WERI-Rb-1 (cell line): ENCODE measurements at regions not wholly inside any gene's neighbourhood (a gene's known extent, or its start where the extent isn't known, plus 50 kb on each side); places are given as distances from the start of the nearest gene placed in this dataset.

Experiments
- DNase-seq: peaks from one replicate; pipeline ENCODE4 v3.0.0-alpha.2; 2020
- H3K27ac ChIP-seq: fragments of 250-450 bp; sonication (Bioruptor Pico); 2 replicates; pipeline ENCODE4 v1.5.1; 2020; ENCODE audit warnings: mild to moderate bottlenecking, moderate library complexity
- H3K27me3 ChIP-seq: fragments of 250-450 bp; sonication (Bioruptor Pico); 2 replicates; pipeline ENCODE4 v1.5.1; 2021; ENCODE audit warnings: mild to moderate bottlenecking, low read depth, moderate library complexity; ENCODE audit not compliant: insufficient read depth, severe bottlenecking
- H3K36me3 ChIP-seq: fragments of 250-450 bp; sonication (Bioruptor Pico); 2 replicates; pipeline ENCODE4 v1.5.1; 2020; ENCODE audit warnings: mild to moderate bottlenecking, moderate library complexity
- H3K4me3 ChIP-seq: 2 replicates; pipeline ENCODE4 v1.5.1; 2011; ENCODE audit warnings: low read depth, mild to moderate bottlenecking, control low read depth, low read length
- H3K9me3 ChIP-seq: fragments of 250-450 bp; sonication (Bioruptor Pico); 2 replicates; pipeline ENCODE4 v1.5.1; 2021; ENCODE audit warnings: mild to moderate bottlenecking, moderate library complexity; ENCODE audit not compliant: severe bottlenecking
- TF ChIP-seq, protein P1 (sequence below): IDR thresholded peaks from 2 replicates; pipeline ENCODE4 v1.5.1; 2011; ENCODE audit warnings: low read depth, mild to moderate bottlenecking, control low read depth, inconsistent platforms, low read length

DNA sequence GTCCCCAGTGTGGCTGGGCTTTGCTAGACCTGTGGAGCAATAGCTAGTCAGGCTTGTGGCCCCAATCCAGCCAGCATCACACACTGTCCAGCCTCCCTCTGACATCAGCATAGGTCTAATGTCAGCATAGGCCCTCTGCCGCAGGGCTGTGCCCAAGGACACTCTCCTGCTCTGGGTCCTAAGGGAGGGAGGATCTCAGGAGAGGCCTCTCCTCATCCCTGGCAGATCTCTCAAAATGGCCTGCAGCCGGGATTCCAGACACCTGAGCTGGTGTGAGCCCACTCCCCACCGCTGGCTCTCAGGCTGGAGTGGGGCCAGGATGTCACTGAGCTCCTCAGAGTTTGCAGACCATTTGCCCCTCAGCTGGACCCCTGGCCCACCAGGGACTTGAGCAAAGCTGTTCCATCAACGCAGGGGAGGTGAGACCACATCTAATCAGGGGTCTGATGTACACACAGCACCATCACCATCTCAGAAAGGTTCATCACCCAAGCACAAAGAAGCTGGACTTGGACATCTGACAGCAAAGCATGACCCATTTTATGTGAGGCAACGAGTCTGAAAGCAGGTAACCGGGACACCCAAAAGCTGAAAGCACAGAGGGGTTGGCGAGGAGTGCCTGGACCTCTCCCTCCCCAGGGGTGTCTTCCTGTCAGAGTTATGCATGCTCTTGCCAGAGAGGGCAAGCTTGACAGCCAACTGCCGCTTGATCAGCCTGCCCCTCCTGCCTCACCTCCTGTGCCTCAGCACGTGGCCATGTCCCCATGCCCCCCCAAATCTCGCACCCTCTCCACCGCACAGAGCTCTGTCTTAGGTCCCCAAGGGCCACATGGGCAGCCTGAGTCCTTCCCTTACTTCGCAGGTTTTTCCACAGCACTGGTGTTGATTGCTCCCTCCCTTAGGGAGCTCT lies 69.7 kb upstream of the SEPTIN5 start:
- no peak for DNase-seq
- H3K36me3 ChIP-seq = no peaks in the 10 kb centered on the region
- no peak overlapping the region for H3K4me3 ChIP-seq
- TF ChIP-seq, protein P1, sequence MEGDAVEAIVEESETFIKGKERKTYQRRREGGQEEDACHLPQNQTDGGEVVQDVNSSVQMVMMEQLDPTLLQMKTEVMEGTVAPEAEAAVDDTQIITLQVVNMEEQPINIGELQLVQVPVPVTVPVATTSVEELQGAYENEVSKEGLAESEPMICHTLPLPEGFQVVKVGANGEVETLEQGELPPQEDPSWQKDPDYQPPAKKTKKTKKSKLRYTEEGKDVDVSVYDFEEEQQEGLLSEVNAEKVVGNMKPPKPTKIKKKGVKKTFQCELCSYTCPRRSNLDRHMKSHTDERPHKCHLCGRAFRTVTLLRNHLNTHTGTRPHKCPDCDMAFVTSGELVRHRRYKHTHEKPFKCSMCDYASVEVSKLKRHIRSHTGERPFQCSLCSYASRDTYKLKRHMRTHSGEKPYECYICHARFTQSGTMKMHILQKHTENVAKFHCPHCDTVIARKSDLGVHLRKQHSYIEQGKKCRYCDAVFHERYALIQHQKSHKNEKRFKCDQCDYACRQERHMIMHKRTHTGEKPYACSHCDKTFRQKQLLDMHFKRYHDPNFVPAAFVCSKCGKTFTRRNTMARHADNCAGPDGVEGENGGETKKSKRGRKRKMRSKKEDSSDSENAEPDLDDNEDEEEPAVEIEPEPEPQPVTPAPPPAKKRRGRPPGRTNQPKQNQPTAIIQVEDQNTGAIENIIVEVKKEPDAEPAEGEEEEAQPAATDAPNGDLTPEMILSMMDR = no peak
- no peak overlapping the region for H3K27ac ChIP-seq
- peaks cover 13% of the 10 kb centered on the region for H3K27me3 ChIP-seq
- peaks cover 23% of the 10 kb centered on the region for H3K9me3 ChIP-seq

DNA sequence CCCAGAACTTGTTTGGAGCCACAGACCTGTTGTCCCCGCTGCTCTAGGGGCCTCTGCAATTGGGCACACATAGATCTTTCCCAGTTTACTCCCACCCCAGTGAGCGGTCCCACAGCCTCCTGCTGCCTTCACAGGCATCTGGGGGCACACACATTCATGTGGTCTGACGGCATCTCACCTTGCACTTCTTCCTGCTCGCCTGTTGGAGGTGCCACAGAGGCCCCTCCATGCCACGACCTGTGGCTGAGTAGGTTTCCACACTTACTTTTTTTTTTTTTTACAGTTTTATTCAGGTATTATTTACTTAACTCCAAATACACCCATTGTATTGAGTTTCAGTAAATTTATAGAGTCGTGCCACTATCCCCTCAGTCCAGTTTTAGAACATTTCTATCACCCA lies 68.9 kb upstream of the SEPTIN5 start:
- TF ChIP-seq, protein P1 = peak; percentile 35
- H3K27me3 ChIP-seq = peaks cover 13% of the 10 kb centered on the region
- no peak overlapping the region for H3K4me3 ChIP-seq
- DNase-seq = no peak
- peaks cover 23% of the 10 kb centered on the region for H3K9me3 ChIP-seq
- H3K36me3 ChIP-seq = no peaks in the 10 kb centered on the region
- no peak overlapping the region for H3K27ac ChIP-seq

DNA sequence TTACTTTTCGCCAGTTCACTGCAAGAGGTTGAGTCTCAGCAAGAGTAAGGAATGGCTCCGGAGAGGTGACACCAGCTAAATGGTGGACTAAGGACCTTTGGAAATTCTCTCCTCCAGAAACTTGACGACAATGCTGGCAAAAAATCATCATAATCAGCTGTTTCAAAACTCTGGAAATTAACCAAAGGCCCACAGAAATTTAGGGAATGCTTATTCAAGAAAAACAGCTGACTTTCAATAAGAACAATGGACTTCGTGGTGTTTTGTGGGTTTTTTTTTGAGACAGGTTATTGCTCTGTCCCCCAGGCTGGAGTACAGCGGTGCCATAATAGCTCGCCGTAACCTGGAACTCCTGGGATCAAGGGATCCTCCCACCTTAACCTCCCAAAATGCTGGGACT lies 68.4 kb upstream of the SEPTIN5 start:
- H3K4me3 ChIP-seq = no peak overlapping the region
- H3K27ac ChIP-seq = no peak overlapping the region
- H3K9me3 ChIP-seq = peaks cover 23% of the 10 kb centered on the region
- TF ChIP-seq, protein P1 = no peak
- no peak for DNase-seq
- no peaks in the 10 kb centered on the region for H3K36me3 ChIP-seq
- H3K27me3 ChIP-seq = peaks cover 13% of the 10 kb centered on the region

DNA sequence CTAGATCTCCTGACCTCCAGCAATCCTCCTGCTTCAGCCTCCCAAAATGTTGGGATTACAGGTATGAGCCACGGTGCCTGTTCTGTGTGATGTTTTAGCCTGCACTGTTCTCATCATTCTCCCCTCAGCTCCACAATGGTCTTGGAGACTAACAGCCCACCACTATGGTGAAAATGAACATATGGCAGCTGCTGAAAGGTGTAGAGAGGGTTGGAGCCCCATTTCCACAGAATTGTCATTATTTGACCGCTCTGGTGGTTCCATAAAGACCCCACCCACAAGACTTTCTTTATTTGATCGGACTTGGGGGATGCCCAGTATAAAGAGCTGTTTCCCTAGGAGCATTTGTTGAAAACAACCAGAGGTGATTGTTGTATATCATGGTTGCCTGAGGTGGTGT lies 67.9 kb upstream of the SEPTIN5 start:
- Histone ChIP-seq H3K27me3 (peaks cover 13% of the 10 kb centered on the region), H3K36me3 (no peaks in the 10 kb centered on the region), H3K9me3 (peaks cover 23% of the 10 kb centered on the region), H3K4me3 (no peak overlapping the region), H3K27ac (no peak overlapping the region)
- TF ChIP-seq, protein P1 = no peak
- DNase-seq = no peak

DNA sequence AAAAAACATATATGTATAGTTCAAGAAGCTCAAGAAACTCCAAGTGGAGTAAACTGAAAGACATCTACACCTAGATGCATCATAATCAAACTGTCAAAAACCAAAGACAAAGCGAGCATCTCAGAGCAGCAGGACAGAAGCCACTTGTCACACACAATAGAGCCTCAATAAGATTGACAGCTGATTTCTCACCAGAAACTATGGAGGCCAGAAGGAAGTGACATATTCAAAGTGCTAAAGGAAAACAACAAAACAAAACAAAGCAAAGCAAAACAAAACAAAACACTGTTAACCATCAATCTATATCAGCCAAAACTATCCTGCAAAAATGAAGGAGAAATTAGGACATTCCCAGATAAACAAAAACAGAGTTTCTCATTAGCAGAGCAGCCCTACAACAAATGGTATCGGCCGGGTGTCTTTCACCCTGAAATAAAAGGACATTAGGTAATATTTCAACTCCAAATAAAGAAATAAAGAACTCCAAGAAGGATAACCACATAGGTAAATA lies 65.8 kb upstream of the SEPTIN5 start:
- no peak for DNase-seq
- peaks cover 23% of the 10 kb centered on the region for H3K9me3 ChIP-seq
- no peaks in the 10 kb centered on the region for H3K36me3 ChIP-seq
- no peak overlapping the region for H3K4me3 ChIP-seq
- TF ChIP-seq, protein P1 = no peak
- peaks cover 19% of the 10 kb centered on the region for H3K27me3 ChIP-seq
- no peak overlapping the region for H3K27ac ChIP-seq
